Astrocyte of the cerebellum (primary cell): ENCODE measurements at regions not wholly inside any gene's neighbourhood (a gene's known extent, or its start where the extent isn't known, plus 50 kb on each side); places are given as distances from the start of the nearest gene placed in this dataset.

ENCODE experiments used
- DNase-seq: peaks from one replicate; pipeline ENCODE4 v3.0.0-alpha.2; 2011; ENCODE audit warnings: low read depth
- H3K4me3 ChIP-seq: 2 replicates; pipeline ENCODE4 v1.5.1; 2011; ENCODE audit warnings: mild to moderate bottlenecking, low read depth, low read length, moderate library complexity
- CTCF ChIP-seq: IDR thresholded peaks from 2 replicates; pipeline ENCODE4 v1.5.1; 2012; ENCODE audit warnings: low read length, low read depth, moderate library complexity, mild to moderate bottlenecking; ENCODE audit errors: missing control alignments
- in situ Hi-C: cut with HindIII; loops from 2 replicates; pipeline ENCODE4 v1.10.0; 2017; ENCODE audit warnings: low sequenced_read_pairs

DNA sequence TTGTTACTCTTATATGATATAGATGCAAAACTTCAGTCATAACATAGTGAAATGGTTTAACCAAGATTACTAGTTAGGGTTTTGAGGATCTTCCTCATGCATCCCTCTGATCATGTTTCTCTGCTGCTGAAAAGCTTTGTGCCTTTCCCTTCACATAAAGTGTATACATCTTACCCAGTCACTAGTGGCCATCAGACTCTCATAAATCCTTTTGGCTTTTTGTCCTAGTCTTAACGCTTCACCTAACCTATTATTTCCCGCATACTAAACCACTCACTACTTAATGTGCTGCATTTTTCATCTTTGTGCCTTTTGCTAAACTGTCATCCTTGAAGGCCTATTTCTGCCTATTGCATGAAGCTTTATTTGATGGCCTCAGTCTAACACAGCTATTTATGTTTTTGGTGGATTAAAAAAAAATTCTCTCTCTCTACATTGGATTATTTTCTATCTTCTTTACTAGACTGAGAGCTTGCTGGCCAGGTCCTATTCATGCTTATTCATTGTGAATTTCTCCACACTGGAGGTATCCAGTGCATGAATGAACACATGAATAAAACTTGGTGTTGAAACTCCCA, 717.6 kb upstream of the GOLIM4 start:
- no peak for DNase-seq
- H3K4me3 ChIP-seq = no peak overlapping the region
- in situ Hi-C loops = no loop called here
- no peak for TF ChIP-seq CTCF

DNA sequence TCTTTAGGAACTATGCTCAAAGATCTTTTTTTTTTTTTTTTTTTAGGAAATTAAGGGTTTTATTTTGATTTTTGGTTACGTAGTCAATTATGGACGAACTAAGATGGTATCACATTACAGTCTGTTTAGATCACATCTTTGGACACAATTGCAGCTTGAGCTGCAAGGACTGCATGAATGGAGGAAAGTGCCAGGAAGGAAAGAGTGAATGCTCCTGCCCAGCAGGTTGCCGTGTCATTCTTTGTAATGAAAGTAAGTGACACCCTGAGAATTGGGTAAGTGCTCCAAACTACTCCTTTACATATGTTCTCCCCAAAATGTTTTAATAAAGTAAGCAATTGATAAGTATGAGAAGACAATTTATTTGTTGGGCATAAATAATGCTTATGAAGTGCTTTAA, 716.5 kb upstream of the GOLIM4 start:
- in situ Hi-C loops = no loop called here
- TF ChIP-seq CTCF = no peak

GRCh38 chr3:168808596-168808995, 712.9 kb upstream of the GOLIM4 start:
- TF ChIP-seq CTCF = no peak
- DNase-seq = no peak
- in situ Hi-C loops = no loop called here
- no peak overlapping the region for H3K4me3 ChIP-seq

More for the DNA sequence above, 716.5 kb upstream of the GOLIM4 start:
- no peak overlapping the region for H3K4me3 ChIP-seq
- DNase-seq = no peak

- H3K4me3 ChIP-seq = no peak overlapping the region
- in situ Hi-C loops = no loop called here
- no peak for TF ChIP-seq CTCF
- no peak for DNase-seq
Observed at GRCh38 chr3:168807448-168807847, 711.7 kb upstream of the GOLIM4 start.

- no peak overlapping the region for H3K4me3 ChIP-seq
- no peak for TF ChIP-seq CTCF
- no peak for DNase-seq
- in situ Hi-C loops = no loop called here
Observed at GRCh38 chr3:168806871-168807270, 711.1 kb upstream of the GOLIM4 start.

DNA sequence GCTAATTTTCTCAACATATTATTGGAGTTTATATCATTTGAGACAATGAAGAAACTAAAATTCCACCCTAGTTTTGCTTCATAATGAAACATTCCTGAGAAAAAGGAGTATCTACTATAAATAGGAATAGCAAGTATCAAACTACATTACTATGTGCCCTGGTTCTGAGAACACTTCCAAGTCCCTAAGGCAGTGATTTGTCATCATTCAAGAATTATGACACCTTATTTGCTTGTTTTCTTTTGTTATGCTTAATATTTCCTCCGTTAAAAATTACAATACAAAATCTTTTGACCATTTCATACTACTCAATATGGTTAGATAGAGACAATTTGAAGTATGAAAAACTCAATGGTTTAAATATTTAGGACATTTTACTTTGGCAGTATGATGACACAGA, 707.8 kb upstream of the GOLIM4 start:
- no peak overlapping the region for H3K4me3 ChIP-seq
- in situ Hi-C loops = no loop called here
- no peak for DNase-seq
- no peak for TF ChIP-seq CTCF

- TF ChIP-seq CTCF = no peak
- DNase-seq = no peak
- in situ Hi-C loops = no loop called here
- no peak overlapping the region for H3K4me3 ChIP-seq
Observed at GRCh38 chr3:168802766-168803165, 707.0 kb upstream of the GOLIM4 start.
